CD1c-positive myeloid dendritic cell (primary cell): ENCODE measurements at regions not wholly inside any gene's neighbourhood (a gene's known extent, or its start where the extent isn't known, plus 50 kb on each side); places are given as distances from the start of the nearest gene placed in this dataset.

ENCODE experiments used
- DNase-seq: peaks from one replicate; pipeline ENCODE4 v3.0.0-alpha.2; 2016; ENCODE audit errors: extremely low spot score

DNA sequence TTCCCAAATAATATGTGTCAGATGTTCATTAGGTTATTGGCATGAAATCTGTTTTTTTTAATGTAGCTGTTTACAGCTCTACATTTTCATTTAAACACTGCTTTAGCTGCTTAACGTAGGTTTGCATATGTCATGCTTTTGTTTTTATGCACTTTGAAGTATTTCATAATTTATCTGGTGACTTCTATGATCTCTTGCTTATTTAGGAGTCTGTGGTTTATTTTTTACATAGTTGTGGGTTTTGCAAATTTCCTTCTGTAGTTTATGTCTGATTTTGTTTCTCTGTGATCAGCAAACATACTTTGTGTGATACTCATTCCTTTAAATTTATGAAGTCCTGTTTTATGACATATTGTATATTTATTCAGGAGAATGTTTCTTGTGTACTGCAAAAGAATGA is 606.5 kb upstream of the PFKP start:
- no peak for DNase-seq

DNA sequence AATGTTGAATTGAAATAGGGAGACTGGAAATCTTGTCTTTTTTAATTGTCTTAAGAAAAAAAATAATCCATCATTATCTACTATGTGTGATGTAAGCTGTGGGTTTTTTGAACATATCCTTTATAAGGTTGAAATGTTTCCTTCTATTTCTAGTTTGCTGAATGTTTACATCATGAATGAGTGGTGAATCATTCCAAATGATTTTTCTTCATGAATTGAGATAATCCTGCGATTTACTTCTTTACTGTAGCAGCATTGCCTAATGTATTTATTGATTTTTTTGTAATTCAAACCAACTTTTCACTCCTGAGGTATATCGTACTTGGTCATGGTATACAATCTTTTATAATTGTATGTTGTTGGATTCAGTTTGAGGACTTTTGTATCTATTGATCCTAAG is 607.6 kb upstream of the PFKP start:
- no peak for DNase-seq

DNA sequence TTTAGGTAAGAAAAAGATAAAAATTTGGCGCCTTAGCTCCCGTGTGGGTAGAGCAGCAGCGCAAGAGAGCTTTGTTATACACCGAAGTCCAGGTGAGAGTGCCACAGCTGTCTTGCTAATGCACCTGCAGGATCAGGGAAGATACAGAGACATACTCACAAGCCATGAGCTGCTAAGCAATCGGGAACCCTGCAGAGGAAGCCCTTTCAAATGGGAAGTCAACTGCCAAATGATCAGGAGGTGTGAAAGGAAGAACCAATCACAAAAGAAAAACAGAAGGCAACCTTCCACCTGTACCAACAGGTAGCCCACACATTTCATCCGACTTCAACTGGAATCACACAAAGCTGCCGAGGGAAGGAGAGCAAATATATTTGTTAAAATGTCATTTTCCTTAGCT is 610.5 kb upstream of the PFKP start:
- DNase-seq, result no peak

DNA sequence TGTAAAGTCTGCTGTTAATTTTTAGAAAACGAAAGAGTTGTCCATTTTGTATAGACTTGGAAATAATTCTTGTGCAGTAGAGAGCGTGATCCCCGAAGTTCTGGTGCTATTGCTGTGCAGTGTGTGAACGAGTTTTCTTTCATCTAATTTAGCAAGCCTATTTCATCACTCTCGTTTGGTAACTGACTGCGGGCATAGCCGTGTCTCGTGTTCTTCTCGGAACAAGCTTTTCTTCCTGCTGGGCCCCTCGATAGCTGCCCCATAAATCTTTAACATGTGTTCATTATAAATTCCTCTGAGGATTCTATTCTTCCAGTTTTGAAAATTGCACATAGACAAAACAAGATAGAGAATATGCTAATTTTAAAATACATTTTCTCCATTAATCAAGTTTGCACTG is 622.0 kb upstream of the PFKP start:
- DNase-seq, result no peak

DNA sequence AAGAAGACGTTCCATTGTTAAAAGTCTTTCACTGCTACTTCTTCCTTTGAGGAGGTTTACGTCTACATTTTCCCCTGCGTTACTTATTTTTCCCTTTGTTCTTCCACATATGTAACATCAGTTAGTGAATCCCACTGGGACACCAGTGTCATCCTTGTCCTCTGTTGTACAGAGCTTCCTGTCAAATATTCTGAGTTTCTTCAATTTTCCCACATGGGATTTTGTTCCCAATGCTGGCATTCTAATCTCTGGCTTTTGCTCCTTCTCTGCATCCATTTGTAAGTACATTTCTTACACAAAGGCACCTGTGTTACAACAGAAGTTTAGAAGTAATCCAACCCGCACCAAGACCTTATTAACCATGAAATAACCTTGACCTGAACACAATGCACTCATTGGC is 627.4 kb upstream of the PFKP start:
- DNase-seq, result no peak

DNA sequence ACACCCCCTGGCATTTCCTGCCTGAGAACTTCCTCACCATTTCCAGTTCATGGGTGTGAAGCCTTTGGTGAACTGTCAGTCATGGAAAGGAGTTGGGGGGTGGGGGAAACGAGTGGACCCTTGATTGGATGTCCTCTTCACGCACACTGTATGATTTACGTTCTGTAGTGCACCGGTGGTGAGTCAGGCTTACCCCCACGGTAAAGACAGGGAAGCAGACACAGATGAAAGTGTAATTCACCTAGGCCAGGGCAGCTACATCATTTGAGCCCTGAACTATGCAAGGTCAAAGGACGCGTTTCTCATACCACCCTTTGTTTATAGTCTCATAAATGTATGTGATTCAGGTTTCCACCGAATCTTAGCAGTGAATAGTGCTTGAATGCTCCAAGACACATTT is 628.3 kb upstream of the PFKP start:
- DNase-seq, result no peak

DNA sequence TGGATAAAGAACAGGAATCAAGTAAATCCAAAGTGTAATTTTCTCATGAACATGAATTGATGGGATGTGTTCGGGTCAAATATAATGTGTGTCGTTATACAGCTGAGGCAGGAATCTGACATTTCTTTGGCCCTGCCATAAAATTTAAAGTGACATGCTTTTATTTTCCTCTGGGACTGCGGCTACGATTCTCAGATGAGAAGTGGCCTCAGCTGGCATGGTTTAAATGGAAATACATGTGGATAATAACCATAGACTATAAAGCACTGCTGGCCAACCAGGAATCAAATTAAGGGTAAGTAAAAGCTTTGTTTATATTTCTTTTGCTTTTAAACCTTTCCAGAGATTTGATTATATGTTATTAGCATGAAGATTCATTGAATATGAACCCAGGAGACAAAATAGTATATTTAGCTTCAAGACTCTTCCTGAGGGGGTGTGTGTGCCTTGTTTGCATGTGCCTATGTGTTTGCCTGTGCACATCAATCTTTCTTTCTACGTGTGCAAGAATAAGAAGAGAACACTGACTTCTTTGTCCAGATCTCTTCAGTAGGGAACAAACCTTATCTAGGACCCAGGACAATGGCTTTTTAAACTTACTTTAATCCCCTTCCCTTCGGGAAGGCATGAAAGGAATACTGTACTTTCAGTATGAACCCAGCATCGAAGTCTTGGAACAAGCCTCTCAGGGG is 629.0 kb upstream of the PFKP start:
- no peak for DNase-seq

DNA sequence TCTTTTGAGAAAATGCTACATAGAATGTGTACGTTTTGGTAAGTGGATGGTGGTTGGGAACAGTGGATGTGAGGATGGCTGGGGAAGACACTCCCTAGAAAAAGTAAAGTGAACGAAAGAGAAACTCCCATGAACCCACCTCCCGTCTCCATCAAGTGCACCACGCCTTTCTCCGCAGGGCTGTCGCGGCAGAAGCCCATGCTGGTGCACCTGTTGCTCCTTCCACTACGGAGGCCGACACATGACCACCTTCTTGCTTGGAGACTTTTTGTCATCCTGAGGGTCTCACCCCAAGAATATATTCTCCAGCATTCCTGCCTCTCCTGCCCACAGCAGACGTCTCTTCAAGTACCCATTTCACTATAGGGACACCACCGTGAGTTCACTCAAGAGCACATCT is 630.4 kb upstream of the PFKP start:
- no peak for DNase-seq

DNA sequence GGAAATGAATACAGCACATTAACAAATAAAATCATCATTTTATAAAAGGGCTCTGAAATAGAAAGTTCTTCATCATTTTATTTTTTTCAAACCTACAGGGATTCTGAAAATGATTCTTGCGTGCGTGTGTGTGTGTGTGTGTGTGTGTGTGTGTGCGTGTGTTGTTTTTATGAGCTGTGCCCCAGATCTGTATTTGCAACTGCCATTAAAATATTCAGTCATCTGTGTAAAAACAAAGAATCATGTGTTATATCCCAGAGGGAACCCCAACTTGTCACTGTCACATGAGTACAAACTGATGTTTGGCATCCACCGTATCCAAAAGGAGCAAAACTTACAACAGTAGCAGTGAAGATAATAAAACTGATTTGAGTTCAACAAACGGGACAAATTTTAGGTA is 635.4 kb upstream of the PFKP start:
- no peak for DNase-seq

DNA sequence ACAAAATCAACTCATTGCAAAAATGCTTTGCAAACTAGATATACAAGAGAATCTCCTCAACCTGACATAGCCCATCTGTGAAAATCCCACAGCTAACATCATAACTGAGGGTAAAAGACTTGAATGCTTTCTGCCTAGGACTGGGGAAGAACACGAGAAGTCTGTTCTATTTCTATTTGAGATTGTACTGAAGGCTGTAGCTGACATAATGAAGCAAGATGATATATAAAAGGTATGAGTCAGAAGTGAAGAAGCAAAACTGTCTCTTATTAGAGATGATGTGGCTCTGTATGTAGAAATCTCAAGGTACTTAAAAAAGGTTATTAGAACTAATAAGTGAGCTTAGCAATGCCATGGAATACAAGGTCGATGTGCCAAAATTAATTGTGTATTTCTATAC is 639.9 kb upstream of the PFKP start:
- DNase-seq, result no peak

DNA sequence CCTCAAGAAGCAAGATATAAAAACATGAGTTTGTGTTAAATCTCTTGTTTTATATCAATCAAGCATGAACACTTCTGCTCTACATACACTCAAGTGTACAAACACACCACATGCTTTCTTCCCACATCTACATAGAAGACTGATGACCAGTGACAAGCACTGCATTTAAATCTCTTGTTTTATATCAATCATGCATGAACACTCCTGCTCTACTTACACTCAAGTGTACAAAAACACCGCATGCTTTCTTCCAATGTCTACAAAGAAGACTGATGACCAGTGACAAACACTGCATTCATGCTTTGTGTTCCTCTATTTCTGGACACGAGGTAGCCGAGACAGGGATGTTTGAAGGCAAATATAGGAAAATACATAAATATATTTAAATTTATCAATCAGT is 642.0 kb upstream of the PFKP start:
- DNase-seq, result no peak

DNA sequence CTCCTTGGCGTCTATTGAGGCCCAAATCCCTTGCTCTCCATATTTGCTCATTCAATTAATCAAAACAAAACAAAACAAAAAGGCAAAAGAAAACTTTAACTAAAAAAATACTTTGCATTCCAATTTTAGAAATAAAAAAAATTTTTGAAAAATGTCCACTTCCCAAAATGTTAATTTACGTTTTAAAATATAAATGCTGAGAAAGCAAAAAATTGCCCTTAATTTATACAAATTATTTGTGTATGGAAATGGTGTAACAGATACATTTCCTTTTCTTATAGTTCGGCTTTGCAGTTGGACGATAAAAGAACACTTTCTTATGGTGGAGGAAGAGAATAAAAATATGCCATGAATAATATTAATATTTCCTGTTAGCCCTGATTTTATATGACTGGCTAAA is 652.8 kb upstream of the PFKP start:
- DNase-seq, result no peak

DNA sequence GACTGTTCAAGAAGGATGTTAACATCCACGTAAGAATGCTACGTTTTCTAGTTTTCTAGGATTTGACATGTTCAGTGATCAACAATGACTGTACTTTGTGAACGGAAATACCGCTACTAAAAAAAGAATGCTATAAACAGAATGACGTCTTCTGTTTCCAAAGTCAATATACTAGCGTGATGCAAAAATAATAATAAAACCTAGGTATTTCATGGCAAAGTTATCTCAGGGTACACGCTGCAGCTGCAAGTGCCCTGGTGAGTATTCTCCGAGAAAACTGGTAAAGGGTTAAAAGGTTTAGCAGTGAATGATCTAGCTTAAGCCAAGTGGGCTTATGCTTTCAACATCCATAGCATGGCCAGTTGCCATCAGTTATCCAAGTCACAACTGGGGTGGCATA is 653.3 kb upstream of the PFKP start:
- DNase-seq, result no peak

DNA sequence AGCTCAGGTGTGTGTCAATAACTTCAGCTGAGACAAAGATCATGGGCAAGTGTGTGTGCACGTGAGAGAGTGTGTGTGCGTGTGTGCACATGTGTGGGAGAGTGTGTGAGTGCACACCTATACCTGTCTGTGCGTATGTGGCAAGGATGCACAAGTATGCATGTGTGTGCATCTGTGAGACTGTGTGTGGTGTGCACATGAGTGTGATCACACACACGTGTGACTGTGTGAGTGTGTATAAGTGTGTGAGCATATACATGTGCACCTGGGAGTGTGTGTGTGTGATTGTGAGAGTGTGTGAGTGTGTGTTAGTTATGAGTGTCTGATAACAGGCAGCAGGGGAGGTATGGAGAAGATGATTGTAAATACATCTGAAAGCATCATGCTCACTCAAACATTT is 657.3 kb upstream of the PFKP start:
- DNase-seq, result no peak

DNA sequence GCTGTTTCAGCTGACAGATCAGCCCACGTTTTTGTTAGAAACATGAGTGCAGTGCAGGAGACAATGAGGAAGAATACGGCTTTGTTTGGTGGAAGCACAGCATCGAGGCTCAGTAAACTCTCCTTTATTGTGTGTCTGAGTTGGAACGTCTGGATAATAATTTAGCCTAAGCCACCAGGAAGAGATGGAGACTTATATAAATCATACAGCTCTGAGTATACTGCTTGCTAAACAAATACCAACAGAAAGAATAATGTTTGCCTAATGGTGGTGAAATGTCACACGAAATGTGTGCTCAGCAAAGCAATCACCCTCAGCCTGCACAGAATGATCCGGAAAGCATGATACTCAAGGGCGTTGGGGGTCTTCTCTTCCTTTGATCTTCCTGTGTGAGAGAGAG is 664.1 kb upstream of the ADARB2 start:
- DNase-seq, result no peak

DNA sequence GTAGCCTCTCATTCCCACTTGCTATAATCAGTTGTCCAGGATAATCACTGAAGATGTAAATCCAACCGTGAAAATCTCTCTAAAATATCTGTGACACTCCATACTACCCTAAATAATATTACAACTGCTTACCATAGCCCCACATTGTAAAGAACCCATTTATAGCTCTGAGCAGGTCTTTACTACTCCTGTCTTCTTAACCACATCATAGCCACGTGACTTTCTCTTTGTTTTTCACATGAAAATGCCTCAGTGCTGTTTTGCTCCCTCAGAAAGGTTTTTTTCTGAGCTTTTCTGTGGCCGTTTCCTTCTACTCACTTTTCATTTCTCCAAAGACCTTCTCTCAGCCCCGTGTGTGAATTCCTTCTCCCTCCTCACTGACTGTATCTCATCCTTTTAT is 662.2 kb upstream of the ADARB2 start:
- no peak for DNase-seq

DNA sequence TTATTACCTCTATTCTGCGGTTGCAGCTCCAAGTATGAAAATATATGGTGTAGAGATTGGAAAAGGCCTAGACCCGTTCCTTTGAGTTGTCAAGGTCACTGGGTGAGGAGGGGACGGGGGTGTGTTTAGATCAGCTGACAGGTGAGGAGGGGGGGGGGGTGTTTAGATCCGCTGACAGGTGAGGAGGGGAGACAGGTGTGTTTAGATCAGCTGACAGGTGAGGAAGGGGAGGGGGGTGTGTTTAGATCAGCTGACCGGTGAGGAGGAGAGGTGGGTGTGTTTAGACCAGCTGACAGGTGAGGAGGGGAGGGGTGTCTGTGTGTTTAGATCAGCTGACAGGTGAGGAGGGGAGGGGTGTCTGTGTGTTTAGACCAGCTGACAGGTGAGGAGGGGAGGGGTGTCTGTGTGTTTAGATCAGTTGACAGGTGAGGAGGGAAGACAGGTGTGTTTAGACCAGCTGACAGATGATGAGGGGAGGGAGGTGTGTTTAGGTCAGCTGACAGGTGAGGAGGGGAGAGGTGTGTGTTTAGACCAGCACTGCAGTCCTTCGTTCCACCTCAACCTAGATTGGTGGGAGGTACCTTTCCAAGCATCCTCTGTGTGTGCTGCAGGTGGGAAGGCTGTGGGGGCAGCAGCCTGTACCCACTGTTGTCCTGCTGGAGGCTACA is 655.0 kb upstream of the ADARB2 start:
- DNase-seq, result no peak

DNA sequence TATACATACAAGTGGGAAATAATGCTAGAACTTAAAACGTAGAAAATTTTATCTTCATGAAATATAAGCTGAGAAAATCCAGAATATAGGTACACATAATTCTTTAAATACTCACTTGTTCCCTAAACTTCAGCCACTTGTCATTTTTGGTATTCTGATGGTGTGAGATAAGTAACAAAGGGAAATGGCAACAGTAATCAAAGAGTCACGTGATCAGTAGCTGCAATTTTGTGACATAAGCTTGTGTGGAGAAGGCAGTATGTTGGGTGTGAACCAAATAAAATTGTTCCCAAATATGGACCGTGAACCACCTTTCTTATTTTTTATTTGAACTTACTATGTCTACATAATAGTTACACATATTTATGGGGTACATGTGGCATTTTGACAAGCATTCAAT is 650.3 kb upstream of the ADARB2 start:
- DNase-seq, result no peak

DNA sequence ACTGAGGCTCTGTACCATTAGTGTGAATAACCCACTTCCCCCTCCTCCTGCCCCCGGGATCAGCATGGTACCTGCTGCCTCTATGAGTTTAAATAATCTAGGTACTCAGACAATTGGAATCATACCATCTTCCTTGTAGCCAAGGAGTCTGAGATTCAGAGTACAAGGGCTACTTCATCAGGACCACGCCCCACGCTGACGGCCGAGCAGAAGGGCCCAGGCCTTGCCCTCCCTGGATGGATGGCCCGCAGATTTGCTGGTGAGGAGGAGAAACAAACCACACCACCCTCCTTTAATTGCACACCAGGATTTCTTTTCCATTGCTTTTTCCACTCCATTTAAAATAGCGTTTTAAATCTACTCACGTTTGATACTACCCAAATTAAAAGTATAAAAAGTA is 649.9 kb upstream of the ADARB2 start:
- no peak for DNase-seq

DNA sequence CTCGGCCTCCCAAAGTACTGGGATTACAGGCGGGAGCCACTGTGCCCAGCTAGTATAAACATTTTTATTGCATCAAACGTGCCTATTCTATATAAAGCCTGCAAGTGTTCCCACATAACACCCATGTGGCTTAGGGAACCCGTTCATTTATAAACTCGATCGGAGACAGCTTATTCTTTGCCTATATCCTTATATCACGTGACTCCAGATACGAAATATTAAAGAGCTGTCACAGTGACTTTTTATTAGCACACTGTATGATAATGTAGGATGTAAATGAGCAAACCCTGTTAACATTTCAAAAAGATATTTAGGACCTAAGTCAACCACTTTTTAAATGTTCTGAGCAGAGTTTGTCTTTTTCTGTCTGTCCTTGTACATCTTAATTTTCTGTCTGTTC is 642.9 kb upstream of the ADARB2 start:
- DNase-seq, result no peak

DNA sequence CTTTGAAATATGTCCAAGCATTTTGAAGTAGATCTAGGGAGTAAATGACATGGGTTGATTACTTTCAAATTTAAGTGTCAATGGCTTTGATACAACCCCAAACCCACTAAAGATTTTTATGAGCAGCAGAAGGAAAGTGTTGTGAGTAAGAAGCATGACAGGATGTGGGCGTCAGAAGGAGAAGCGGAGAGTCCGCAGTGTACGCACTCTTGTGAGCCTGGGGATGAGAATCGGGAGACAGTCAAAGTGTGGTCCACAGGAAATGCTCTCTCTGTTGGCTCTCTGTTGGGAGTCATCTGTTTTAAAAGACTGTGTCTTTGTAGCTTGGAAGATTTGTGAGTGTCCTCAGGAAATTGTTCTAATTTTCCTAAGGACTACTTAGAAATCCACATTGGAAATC is 629.8 kb upstream of the ADARB2 start:
- no peak for DNase-seq

DNA sequence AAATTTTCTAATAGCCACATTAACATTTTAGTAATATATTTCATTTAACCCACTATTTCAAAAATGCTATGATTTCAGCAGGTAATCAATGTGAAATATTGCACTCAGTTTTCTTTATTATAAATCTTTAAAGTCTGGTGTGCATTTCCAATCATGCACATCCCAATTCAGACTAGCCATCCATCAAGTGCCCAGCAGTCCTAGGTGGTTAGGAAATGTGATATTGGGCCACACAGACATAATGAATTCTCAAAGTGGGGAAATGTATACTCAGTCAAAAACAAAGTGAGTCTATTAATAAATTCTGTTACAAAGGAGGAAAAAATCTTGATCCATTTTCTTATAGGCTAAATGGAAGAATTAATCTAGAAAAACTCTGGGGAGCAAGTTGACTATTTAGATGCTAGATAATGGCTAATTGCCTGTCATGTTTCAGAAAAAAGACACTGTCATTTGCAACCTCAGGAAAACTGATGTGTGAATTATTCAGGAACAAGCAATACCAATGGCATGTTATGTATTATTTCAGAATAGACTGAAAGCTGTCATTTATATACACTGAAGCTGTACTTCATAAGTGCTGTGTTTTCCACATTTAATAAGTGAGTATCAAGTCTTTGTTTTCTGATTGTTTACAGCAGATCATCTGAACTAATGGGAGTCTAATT is 629.1 kb upstream of the ADARB2 start:
- no peak for DNase-seq

DNA sequence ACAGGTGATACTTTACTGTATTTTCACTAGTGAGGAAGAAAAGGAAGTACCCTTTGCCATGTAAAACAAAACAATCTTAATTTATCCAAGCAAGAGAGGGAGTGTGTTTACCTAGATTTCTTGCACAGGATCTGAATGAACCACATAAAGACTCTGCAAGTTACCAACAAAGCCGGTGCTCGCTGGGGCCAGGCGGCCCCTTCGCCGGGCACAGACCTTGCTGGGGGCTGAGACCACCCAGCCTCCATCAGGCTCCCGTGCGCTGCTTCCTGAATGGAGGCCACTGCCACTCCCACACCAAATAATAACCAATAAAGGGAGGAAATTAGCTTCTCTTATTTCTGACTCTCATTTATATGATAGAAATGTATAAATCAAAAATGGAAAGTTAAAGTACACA is 625.0 kb upstream of the ADARB2 start:
- no peak for DNase-seq

DNA sequence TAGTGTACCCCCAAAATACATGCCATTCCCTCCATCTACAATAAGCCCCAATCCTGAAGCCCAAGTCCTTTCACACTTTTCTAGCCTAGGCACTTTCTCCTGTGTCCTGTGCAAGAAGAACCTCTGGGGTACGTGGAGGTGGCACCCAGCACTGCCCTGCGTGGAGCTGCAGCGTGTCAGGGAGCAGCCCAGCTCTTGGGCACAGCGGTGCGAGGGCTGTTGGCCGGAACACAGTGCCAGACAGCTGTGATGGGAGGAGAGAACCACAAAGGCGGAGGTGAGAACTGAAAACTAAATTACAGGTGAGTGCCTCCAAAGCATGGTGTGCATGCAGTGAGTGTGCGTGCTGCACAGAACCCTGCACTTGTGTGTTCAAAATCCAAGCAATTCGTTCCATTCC is 621.3 kb upstream of the ADARB2 start:
- no peak for DNase-seq
